Breast epithelium (tissue), 3 donors: ENCODE measurements at regions not wholly inside any gene's neighbourhood (a gene's known extent, or its start where the extent isn't known, plus 50 kb on each side); places are given as distances from the start of the nearest gene placed in this dataset.

ENCODE experiments used
- POLR2A ChIP-seq: fragments of 450-650 bp; IDR thresholded peaks from one replicate; pipeline ENCODE4 v1.6.1; 2016; ENCODE audit warnings: antibody characterized with exemption, mild to moderate bottlenecking, moderate library complexity
- TF ChIP-seq, protein P1 (sequence below), 3 donors: fragments of 450-650 bp; IDR thresholded peaks; one replicate each; pipeline ENCODE4 v1.5.1; 2016 to 2017; ENCODE audit warnings: antibody characterized with exemption in 3 of 3, mild to moderate bottlenecking in 3 of 3, moderate library complexity in 3 of 3

DNA sequence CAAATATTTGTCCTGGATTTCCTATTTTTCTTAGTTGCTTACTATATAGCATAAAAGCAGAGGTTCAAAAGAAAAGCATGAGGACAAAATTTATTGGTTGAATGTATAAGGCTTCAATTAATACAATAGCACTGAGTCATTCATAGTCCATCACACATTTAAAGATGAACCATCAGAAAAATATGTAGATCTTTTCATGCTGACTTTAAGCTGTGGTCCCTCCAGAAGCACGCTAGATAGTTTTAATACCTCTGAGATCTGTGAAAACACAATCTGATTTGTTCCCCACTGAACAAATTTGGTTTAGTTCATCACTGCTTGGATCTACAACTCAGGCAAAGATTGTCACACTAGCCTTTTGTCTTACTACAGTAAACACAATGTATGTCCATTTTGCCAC is 377.2 kb upstream of the ANXA10 start:
- TF ChIP-seq, protein P1, sequence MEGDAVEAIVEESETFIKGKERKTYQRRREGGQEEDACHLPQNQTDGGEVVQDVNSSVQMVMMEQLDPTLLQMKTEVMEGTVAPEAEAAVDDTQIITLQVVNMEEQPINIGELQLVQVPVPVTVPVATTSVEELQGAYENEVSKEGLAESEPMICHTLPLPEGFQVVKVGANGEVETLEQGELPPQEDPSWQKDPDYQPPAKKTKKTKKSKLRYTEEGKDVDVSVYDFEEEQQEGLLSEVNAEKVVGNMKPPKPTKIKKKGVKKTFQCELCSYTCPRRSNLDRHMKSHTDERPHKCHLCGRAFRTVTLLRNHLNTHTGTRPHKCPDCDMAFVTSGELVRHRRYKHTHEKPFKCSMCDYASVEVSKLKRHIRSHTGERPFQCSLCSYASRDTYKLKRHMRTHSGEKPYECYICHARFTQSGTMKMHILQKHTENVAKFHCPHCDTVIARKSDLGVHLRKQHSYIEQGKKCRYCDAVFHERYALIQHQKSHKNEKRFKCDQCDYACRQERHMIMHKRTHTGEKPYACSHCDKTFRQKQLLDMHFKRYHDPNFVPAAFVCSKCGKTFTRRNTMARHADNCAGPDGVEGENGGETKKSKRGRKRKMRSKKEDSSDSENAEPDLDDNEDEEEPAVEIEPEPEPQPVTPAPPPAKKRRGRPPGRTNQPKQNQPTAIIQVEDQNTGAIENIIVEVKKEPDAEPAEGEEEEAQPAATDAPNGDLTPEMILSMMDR (IDR thresholded peaks at IDR 0.05), result no peak
- TF ChIP-seq POLR2A, result no peak
